GM12878 (cell line): ENCODE measurements at regions not wholly inside any gene's neighbourhood (a gene's known extent, or its start where the extent isn't known, plus 50 kb on each side); places are given as distances from the start of the nearest gene placed in this dataset.

ENCODE experiments used
- CHD2 ChIP-seq: IDR thresholded peaks from 2 replicates; pipeline ENCODE4 v1.6.1; 2011; ENCODE audit warnings: low read depth, low read length, improper control_type of control experiment, borderline replicate concordance
- CTCF ChIP-seq, 3 experiments: IDR thresholded peaks in 2 of 3; conservative IDR thresholded peaks in 1 of 3; 2 replicates each; pipeline ENCODE4 v1.5.1; 2011; ENCODE audit warnings: low read depth in 3 of 3, low read length in 3 of 3, mild to moderate bottlenecking in 3 of 3, control low read depth in 2 of 3, moderate library complexity in 2 of 3, inconsistent platforms in 1 of 3, mixed read lengths in 1 of 3; ENCODE audit not compliant: control insufficient read depth in 2 of 3, insufficient read depth in 1 of 3; ENCODE audit errors: extremely low read depth in 1 of 3
- EP300 ChIP-seq, 2 experiments: fragments of 150-350 bp in 1 of 2; IDR thresholded peaks; 2 replicates each; pipeline ENCODE4 v1.6.1; 2011 to 2012; ENCODE audit warnings: low read depth in 2 of 2, low read length in 2 of 2, borderline replicate concordance in 1 of 2, improper control_type of control experiment in 1 of 2, inconsistent platforms in 1 of 2; ENCODE audit not compliant: control insufficient read depth in 1 of 2
- MYC ChIP-seq: IDR thresholded peaks from 2 replicates; pipeline ENCODE4 v1.6.1; 2011; ENCODE audit warnings: mild to moderate bottlenecking, low read length, moderate library complexity, inconsistent platforms; ENCODE audit not compliant: insufficient read depth, insufficient replicate concordance, insufficient read length, severe bottlenecking
- SIN3A ChIP-seq: IDR thresholded peaks from 2 replicates; pipeline ENCODE4 v1.6.1; 2012; ENCODE audit warnings: low read depth, low read length, improper control_type of control experiment
- SRF ChIP-seq, 2 experiments: IDR thresholded peaks; 2 replicates each; pipeline ENCODE4 v1.6.1; 2011; ENCODE audit warnings: low read depth in 2 of 2, low read length in 2 of 2, mild to moderate bottlenecking in 1 of 2, moderate library complexity in 1 of 2
- ZBTB4 ChIP-seq: fragments of 450-650 bp; formaldehyde crosslinking; IDR thresholded peaks from 2 replicates; pipeline ENCODE4 v1.4.0; 2022; ENCODE audit warnings: mild to moderate bottlenecking, moderate library complexity

- TF ChIP-seq CTCF (IDR thresholded peaks at IDR 0.05 in 2 of 3, conservative IDR thresholded peaks at IDR 0.05 in 1 of 3; ENCODE audit: control insufficient read depth in 2 of 3, extremely low read depth in 1 of 3, insufficient read depth in 1 of 3, low read depth in 3 of 3, low read length in 3 of 3), result no peak
- TF ChIP-seq SIN3A, result no peak
- no peak for TF ChIP-seq ZBTB4
- TF ChIP-seq SRF (IDR thresholded peaks at IDR 0.05; ENCODE audit: low read depth in 2 of 2, low read length in 2 of 2), result no peak
- no peak for TF ChIP-seq CHD2
- no peak for TF ChIP-seq EP300 (IDR thresholded peaks at IDR 0.05; ENCODE audit: borderline replicate concordance in 1 of 2, control insufficient read depth in 1 of 2, low read depth in 2 of 2, low read length in 2 of 2)
- TF ChIP-seq MYC, result no peak
Observed at GRCh38 chr22:34841331-34841771, 224.6 kb upstream of the ISX start.
